Tibial artery (tissue), 4 donors: ENCODE measurements at regions not wholly inside any gene's neighbourhood (a gene's known extent, or its start where the extent isn't known, plus 50 kb on each side); places are given as distances from the start of the nearest gene placed in this dataset.

Experiments used
- DNase-seq, 2 donors: peaks; one replicate each; pipeline ENCODE4 v3.0.0-alpha.2; 2019
- H3K27ac ChIP-seq, 2 donors: fragments of 200-600 bp; sonication (generic) in 1 of 2; 1 replicate in 1 of 2; 2 replicates in 1 of 2; pipeline ENCODE4 v1.5.1; 2018 to 2019; ENCODE audit warnings: mild to moderate bottlenecking in 1 of 2
- H3K27me3 ChIP-seq, 2 donors: fragments of 200-600 bp; sonication (generic) in 1 of 2; one replicate each; pipeline versions ENCODE4 v1.5.1 to v1.6.0; 2016 to 2019
- H3K36me3 ChIP-seq, 3 donors: fragments of 200-600 bp; sonication (generic) in 2 of 3; one replicate each; pipeline ENCODE4 v1.5.1; 2016 to 2019; ENCODE audit warnings: mild to moderate bottlenecking in 2 of 3
- H3K4me1 ChIP-seq, 4 donors: fragments of 200-600 bp; sonication (generic) in 2 of 4; 1 replicate in 3 of 4; 2 replicates in 1 of 4; pipeline ENCODE4 v1.5.1; 2016 to 2019
- H3K4me3 ChIP-seq, 2 donors: fragments of 200-600 bp; sonication (generic) in 1 of 2; 1 replicate in 1 of 2; 2 replicates in 1 of 2; pipeline ENCODE4 v1.5.1; 2018 to 2019; ENCODE audit warnings: mild to moderate bottlenecking in 2 of 2
- H3K9me3 ChIP-seq, 3 donors: fragments of 200-600 bp; sonication (generic) in 1 of 3; one replicate each; pipeline ENCODE4 v1.5.1; 2016 to 2019
- intact Hi-C: fragments of 100-400 bp; cut with DNase I; formaldehyde crosslinking; loops from one replicate; pipeline ENCODE4 v1.15.0; 2023; ENCODE audit warnings: low total_unique reads
- TF ChIP-seq, protein P1 (sequence below), 2 experiments: fragments of 200-600 bp in 1 of 2; fragments of 450-650 bp in 1 of 2; IDR thresholded peaks; one replicate each; pipeline ENCODE4 v1.5.1; 2017 to 2019; ENCODE audit warnings: antibody characterized with exemption in 2 of 2, mild to moderate bottlenecking in 1 of 2, moderate library complexity in 1 of 2

DNA sequence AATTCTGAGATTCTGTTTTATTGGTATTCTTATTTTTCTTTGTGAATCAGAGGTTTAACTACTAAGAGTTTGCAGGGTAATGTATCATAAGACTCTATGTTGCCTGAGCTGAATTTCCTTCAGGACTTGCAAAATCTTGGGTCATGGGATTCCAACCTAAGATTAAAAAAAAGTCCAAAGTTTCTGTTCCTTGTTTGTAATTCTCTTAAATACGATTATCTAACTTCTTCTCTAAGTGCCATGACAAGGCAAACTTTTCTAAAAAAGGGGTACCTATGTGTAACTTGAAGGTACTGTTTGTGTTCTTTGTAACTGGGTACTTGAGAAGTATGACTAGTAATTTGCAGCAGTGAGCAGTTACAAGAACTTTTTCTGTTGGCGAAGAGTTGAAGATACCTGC, 181.3 kb upstream of the ZEB2 start:
- H3K27me3 ChIP-seq: no peaks in the 10 kb centered on the region
- DNase-seq: no peak
- H3K9me3 ChIP-seq: no peaks in the 10 kb centered on the region
- no peak overlapping the region for H3K27ac ChIP-seq
- TF ChIP-seq, protein P1, sequence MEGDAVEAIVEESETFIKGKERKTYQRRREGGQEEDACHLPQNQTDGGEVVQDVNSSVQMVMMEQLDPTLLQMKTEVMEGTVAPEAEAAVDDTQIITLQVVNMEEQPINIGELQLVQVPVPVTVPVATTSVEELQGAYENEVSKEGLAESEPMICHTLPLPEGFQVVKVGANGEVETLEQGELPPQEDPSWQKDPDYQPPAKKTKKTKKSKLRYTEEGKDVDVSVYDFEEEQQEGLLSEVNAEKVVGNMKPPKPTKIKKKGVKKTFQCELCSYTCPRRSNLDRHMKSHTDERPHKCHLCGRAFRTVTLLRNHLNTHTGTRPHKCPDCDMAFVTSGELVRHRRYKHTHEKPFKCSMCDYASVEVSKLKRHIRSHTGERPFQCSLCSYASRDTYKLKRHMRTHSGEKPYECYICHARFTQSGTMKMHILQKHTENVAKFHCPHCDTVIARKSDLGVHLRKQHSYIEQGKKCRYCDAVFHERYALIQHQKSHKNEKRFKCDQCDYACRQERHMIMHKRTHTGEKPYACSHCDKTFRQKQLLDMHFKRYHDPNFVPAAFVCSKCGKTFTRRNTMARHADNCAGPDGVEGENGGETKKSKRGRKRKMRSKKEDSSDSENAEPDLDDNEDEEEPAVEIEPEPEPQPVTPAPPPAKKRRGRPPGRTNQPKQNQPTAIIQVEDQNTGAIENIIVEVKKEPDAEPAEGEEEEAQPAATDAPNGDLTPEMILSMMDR (IDR thresholded peaks at IDR 0.05): no peak
- peaks cover 0 to 23% (median 0%) of the 10 kb centered on the region in 4 donors for H3K4me1 ChIP-seq
- H3K4me3 ChIP-seq: no peak overlapping the region
- H3K36me3 ChIP-seq: no peaks in the 10 kb centered on the region
- intact Hi-C loops: no loop called here

DNA sequence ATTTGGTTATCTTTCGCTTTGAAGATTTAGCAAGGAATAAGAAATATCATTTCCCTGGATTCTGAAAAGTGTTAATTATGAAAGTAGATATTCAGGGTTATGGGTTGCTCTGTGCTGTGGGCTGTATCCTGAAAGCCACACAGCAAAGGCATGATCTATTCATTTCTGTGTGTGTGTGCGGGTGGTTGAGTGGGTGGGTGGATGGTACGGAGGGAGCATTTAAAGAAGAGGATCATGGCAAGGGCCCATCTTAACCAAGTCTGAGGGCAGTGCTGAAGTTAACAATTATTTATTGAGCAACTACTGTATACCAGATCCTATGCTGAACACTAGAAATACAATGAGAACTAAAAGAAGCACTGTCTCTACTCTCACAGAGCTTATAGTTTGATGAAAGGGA, 178.2 kb upstream of the ZEB2 start:
- no peak overlapping the region for H3K4me3 ChIP-seq
- H3K36me3 ChIP-seq: no peaks in the 10 kb centered on the region
- H3K4me1 ChIP-seq: no peaks in the 10 kb centered on the region
- intact Hi-C loops: no loop called here
- H3K27me3 ChIP-seq: no peaks in the 10 kb centered on the region
- H3K9me3 ChIP-seq: no peaks in the 10 kb centered on the region
- no peak overlapping the region for H3K27ac ChIP-seq
- no peak for DNase-seq
- TF ChIP-seq, protein P1 (IDR thresholded peaks at IDR 0.05): no peak

DNA sequence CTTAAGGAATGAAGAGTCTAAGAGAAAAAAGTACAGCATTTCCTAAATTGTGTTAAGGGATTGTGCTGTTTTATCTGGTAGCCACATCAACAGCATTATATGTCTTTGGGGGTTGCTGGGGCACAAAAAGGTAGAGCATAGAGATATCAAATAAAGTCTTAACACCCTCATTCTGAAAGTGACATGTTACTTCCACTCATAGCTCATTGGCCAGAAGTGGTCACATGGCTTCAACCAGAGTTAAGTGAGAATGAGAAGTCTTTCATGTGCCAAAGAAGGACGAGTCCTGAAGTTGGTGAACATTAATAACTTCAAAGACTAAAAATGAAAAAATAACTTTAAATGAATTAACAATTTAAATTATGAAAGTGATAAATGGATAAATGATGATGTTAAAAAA, 175.7 kb upstream of the ZEB2 start:
- no peak for DNase-seq
- Histone ChIP-seq H3K4me1 (peaks cover 0 to 16% (median 0%) of the 10 kb centered on the region in 4 donors), H3K4me3 (no peak overlapping the region), H3K36me3 (no peaks in the 10 kb centered on the region), H3K27ac (no peak overlapping the region), H3K9me3 (no peaks in the 10 kb centered on the region), H3K27me3 (no peaks in the 10 kb centered on the region)
- intact Hi-C loops: no loop called here
- TF ChIP-seq, protein P1 (IDR thresholded peaks at IDR 0.05): no peak

DNA sequence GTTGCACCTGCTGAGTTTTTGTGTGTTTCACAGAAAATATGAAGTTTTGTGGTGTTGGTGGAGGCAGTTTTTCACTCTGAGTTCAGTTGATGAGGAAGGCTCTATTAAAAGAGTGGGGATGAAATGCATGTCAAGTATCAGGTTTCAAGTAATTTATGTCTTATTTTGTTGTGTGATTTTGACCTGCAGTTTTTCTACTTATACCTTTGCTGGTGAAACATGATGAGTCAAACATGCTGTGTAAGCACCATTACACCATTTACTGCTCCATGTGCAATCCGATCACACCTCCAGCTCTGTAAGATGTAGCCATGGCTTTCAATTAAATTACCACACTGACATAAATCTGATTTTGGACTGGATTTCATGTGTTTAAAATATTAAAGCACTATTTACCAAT, 174.5 kb upstream of the ZEB2 start:
- no peak for DNase-seq
- Histone ChIP-seq H3K27ac (no peak overlapping the region), H3K4me1 (peaks cover 0 to 16% (median 0%) of the 10 kb centered on the region in 4 donors), H3K4me3 (no peak overlapping the region), H3K36me3 (no peaks in the 10 kb centered on the region), H3K9me3 (no peaks in the 10 kb centered on the region), H3K27me3 (no peaks in the 10 kb centered on the region)
- TF ChIP-seq, protein P1 (IDR thresholded peaks at IDR 0.05): no peak
- intact Hi-C loops: no loop called here

DNA sequence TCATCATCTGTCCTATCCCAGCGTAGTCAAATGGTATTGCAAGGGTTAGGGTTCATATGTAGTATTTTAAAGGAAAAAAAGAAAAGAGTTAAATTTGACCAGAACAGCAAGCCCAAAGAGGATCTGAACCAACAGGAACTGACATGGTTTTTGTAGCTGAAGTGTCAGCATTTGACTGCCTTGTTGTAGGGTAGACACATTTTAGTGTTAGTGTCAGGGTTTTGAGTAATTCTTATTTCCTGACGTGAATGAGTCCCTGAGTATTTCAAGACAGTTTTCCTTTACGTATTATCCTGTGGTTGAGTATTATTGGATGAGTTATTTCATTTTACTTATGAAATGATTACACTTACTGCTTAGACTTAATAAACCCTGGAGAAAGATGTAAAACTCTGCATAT, 173.3 kb upstream of the ZEB2 start:
- H3K27ac ChIP-seq: no peak overlapping the region
- no peaks in the 10 kb centered on the region for H3K27me3 ChIP-seq
- no peak overlapping the region for H3K4me3 ChIP-seq
- intact Hi-C loops: no loop called here
- no peaks in the 10 kb centered on the region for H3K36me3 ChIP-seq
- peaks cover 0 to 16% (median 0%) of the 10 kb centered on the region in 4 donors for H3K4me1 ChIP-seq
- H3K9me3 ChIP-seq: no peaks in the 10 kb centered on the region
- no peak for DNase-seq
- TF ChIP-seq, protein P1 (IDR thresholded peaks at IDR 0.05): no peak

DNA sequence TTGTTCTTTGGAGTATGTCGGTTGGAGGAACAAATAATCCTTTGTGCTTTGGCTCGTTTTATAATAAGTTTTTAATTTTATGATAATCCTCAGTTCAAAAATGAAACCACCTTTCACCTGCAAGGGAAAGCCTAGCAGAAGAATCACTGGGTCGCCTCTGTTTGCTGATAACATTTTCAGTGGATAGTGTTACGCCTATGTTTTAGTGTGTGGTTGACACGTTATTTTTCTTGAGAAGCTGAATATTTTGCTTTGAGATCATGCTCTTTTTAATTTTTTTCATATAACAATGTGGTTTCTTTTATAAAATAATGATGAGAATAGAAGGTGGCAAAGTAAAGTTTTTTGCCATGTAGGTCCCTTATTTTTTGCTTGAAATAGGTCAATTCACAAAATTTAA, 172.7 kb upstream of the ZEB2 start:
- TF ChIP-seq, protein P1 (IDR thresholded peaks at IDR 0.05): no peak
- Histone ChIP-seq H3K27ac (no peak overlapping the region), H3K36me3 (no peaks in the 10 kb centered on the region), H3K4me3 (no peak overlapping the region), H3K4me1 (peaks cover 0 to 16% (median 0%) of the 10 kb centered on the region in 4 donors), H3K9me3 (no peaks in the 10 kb centered on the region), H3K27me3 (no peaks in the 10 kb centered on the region)
- no peak for DNase-seq
- intact Hi-C loops: no loop called here
